Ishikawa (cell line): ENCODE measurements at regions not wholly inside any gene's neighbourhood (a gene's known extent, or its start where the extent isn't known, plus 50 kb on each side); places are given as distances from the start of the nearest gene placed in this dataset.

Experiments
- CEBPB ChIP-seq: IDR thresholded peaks from 2 replicates; pipeline ENCODE4 v1.6.1; 2012
- CREB1 ChIP-seq: IDR thresholded peaks from 2 replicates; pipeline ENCODE4 v1.6.1; 2012; ENCODE audit warnings: low read depth
- EGR1 ChIP-seq: IDR thresholded peaks from 2 replicates; pipeline ENCODE4 v1.6.1; 2012
- EP300 ChIP-seq: IDR thresholded peaks from 2 replicates; pipeline ENCODE4 v1.6.1; 2012; ENCODE audit warnings: borderline replicate concordance
- FOXM1 ChIP-seq: IDR thresholded peaks from 2 replicates; pipeline ENCODE4 v1.6.1; 2012; ENCODE audit warnings: low read depth, borderline replicate concordance
- NFIC ChIP-seq: IDR thresholded peaks from 2 replicates; pipeline ENCODE4 v1.6.1; 2012
- RAD21 ChIP-seq: IDR thresholded peaks from 2 replicates; pipeline ENCODE4 v1.6.1; 2012; ENCODE audit warnings: low read depth
- TAF1 ChIP-seq: IDR thresholded peaks from 2 replicates; pipeline ENCODE4 v1.6.1; 2012; ENCODE audit warnings: low read depth, mild to moderate bottlenecking
- TCF12 ChIP-seq: IDR thresholded peaks from 2 replicates; pipeline ENCODE4 v1.6.1; 2012; ENCODE audit warnings: low read depth
- TEAD4 ChIP-seq: IDR thresholded peaks from 2 replicates; pipeline ENCODE4 v1.6.1; 2012
- YY1 ChIP-seq: IDR thresholded peaks from 2 replicates; pipeline ENCODE4 v1.6.1; 2012; ENCODE audit warnings: low read depth
- ZBTB7A ChIP-seq: IDR thresholded peaks from 2 replicates; pipeline ENCODE4 v1.6.1; 2012; ENCODE audit warnings: low read depth
- TF ChIP-seq, protein P1 (sequence below): IDR thresholded peaks from 2 replicates; pipeline ENCODE4 v1.6.1; 2012
- TF ChIP-seq, protein P2 (sequence below): IDR thresholded peaks from 2 replicates; pipeline ENCODE4 v1.6.1; 2012
- TF ChIP-seq, protein P3 (sequence below): IDR thresholded peaks from 2 replicates; pipeline ENCODE4 v1.6.1; 2012; ENCODE audit warnings: low read depth, mild to moderate bottlenecking

DNA sequence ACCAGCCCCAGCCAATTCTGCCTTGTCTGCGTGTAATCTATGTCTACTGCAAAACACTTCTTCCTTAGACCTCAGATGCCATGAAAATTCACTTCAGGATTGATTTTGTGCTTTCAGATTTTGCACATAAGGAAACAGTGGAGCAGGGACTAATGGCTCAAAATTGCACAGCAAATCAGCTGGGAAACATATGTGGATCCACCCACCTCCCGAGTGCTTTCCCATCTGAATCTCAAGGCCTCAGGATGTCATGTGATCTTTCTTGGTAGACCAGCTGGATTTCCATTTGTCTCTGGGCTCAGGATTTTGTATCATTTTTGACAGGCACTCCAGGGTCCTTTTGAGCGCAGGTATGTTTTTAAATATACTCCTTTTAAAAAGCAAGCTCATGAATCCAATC, 158.6 kb downstream of the MIS18A start:
- TF ChIP-seq TCF12 (no peak), CEBPB (no peak), RAD21 (no peak), YY1 (no peak), ZBTB7A (no peak)

DNA sequence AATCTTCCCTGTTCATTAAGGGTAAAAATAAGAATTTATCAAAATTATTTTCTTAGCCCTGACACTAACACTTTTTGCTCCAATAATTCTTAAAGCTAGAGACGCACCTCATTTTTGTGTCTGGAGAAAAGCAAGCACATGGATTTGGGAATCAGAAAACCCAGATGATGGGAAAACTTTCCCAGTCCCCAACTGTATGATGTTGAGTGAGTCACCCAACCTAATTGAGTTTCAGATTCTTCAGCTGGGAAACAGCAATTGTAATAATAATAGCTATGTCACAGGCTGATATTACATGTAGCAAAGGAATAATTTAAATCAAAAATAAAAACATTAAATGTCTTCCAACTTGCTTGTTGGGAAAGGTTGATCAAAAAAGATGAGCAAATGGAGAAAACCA, 159.0 kb downstream of the MIS18A start:
- TF ChIP-seq, protein P1, sequence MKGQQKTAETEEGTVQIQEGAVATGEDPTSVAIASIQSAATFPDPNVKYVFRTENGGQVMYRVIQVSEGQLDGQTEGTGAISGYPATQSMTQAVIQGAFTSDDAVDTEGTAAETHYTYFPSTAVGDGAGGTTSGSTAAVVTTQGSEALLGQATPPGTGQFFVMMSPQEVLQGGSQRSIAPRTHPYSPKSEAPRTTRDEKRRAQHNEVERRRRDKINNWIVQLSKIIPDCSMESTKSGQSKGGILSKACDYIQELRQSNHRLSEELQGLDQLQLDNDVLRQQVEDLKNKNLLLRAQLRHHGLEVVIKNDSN = no peak

DNA sequence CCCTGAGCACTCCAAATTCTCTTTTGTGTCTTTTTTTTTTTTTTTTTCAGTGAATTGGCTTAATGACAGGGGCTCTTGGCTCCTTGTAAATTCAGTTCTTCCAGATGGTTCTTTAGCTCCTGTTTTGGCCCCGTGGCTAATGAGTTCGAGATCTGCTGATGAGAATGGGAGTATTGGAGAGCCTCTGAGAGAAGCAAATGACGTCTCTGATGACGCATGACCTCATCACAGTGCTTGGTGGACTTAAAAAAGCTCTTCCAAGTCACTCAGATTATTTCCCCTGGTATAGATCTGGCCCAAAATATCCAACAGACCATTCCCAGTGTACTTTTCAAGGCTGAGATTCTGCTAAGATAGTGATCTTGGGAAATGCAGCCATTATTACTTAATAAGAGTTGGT, 159.5 kb downstream of the MIS18A start:
- TF ChIP-seq CEBPB (no peak), TEAD4 (no peak)
- TF ChIP-seq, protein P2, sequence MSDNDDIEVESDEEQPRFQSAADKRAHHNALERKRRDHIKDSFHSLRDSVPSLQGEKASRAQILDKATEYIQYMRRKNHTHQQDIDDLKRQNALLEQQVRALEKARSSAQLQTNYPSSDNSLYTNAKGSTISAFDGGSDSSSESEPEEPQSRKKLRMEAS = no peak

DNA sequence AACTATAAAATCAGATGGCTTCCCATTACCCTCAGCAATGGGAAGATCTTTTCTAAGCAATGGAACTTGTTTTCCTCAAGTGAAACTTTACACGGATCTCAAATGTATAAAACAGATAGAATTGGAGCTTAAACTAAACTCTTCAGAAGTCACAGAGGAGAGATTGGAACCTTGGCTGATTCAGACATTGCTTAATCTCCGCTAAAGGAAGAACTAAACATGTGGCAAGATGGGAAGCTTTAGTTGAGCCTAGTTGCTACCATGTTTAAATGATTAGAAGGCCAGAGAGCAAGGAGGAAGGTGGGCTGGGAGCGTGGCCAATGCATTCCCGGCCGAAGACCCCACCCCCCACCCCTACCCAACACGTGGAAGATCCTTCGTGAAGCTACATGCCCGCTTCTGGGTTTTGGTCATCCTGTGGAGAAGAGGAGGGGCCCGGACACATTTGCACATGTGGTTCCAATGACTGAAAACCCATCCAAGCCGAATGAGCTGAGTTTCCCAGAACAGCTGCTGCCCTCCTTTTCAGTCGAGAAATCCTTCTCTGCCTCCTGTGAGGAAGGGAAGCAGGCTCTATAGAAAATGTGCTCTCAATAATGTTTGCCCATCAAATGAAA, 164.3 kb downstream of the MIS18A start:
- TF ChIP-seq EGR1 = no peak
- no peak for TF ChIP-seq RAD21
- no peak for TF ChIP-seq EP300
- no peak for TF ChIP-seq NFIC

DNA sequence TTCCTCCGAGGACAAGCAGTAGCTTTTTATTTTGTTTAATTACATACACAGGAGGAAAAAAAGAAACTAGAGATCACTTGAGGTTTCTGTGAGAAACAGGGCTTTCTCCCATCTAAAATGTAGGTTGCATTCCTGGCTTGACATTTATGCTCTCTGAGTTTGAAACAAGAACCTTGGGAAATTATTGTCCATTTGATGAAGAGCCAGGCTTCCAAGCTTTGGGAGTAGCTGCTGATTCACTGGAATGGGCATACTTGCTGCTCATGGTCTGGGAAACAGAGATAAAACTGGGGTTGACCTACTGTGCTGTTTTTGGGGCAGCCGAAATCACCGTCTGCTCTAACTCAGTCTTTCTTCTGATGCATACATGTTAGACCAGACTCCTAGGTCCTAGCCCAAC, 165.4 kb downstream of the MIS18A start:
- TF ChIP-seq NFIC (no peak), TAF1 (no peak), EP300 (no peak), CEBPB (no peak), TCF12 (no peak), FOXM1 (no peak), CREB1 (no peak), TEAD4 (no peak), YY1 (no peak), ZBTB7A (no peak), RAD21 (no peak)
- TF ChIP-seq, protein P3, sequence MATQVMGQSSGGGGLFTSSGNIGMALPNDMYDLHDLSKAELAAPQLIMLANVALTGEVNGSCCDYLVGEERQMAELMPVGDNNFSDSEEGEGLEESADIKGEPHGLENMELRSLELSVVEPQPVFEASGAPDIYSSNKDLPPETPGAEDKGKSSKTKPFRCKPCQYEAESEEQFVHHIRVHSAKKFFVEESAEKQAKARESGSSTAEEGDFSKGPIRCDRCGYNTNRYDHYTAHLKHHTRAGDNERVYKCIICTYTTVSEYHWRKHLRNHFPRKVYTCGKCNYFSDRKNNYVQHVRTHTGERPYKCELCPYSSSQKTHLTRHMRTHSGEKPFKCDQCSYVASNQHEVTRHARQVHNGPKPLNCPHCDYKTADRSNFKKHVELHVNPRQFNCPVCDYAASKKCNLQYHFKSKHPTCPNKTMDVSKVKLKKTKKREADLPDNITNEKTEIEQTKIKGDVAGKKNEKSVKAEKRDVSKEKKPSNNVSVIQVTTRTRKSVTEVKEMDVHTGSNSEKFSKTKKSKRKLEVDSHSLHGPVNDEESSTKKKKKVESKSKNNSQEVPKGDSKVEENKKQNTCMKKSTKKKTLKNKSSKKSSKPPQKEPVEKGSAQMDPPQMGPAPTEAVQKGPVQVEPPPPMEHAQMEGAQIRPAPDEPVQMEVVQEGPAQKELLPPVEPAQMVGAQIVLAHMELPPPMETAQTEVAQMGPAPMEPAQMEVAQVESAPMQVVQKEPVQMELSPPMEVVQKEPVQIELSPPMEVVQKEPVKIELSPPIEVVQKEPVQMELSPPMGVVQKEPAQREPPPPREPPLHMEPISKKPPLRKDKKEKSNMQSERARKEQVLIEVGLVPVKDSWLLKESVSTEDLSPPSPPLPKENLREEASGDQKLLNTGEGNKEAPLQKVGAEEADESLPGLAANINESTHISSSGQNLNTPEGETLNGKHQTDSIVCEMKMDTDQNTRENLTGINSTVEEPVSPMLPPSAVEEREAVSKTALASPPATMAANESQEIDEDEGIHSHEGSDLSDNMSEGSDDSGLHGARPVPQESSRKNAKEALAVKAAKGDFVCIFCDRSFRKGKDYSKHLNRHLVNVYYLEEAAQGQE = no peak
- TF ChIP-seq, protein P1 = no peak

DNA sequence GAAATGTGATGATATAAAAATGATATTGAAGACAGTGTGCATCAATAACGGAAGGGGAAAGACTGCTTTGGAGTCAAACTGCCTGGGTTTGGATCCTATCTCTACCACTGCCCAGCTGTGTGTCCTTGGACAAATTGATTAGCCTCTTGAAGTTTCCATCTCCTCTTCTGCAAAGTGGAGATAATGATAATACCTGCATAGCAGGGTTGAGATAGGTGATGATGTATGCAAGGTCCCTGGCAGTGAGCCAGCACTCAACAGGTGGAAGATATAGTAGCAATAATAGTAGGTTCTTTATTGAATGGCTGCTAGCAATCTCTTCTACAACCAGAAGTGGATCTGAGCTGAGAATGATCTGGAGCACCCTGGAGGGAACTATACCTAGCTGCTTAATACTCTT, 166.7 kb downstream of the MIS18A start:
- no peak for TF ChIP-seq NFIC
- no peak for TF ChIP-seq TEAD4
- TF ChIP-seq ZBTB7A = no peak
- no peak for TF ChIP-seq RAD21
- TF ChIP-seq, protein P2 = no peak
- no peak for TF ChIP-seq FOXM1
- no peak for TF ChIP-seq TAF1
- TF ChIP-seq, protein P1 = no peak

DNA sequence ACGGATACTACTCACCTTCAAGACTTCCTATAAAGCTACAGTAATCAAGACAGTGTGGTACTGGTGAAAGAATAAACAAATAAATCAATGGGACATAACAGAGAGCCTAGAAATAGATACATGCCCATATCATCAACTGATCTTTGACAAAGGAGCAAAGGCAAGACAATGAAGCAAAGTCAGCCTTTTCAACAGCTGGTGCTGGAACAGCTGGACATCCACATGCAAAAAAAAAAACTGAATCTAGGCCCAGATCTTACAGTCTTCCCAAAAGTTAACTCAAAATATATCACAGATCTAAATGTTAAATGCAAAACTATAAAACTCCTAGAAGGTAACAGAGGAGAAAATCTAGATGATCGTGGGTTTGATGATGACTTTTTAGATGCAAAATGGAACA, 170.3 kb downstream of the MIS18A start:
- no peak for TF ChIP-seq NFIC
- TF ChIP-seq RAD21 = no peak
- no peak for TF ChIP-seq FOXM1
- TF ChIP-seq, protein P2 = no peak
- TF ChIP-seq TEAD4 = no peak
- no peak for TF ChIP-seq YY1
- TF ChIP-seq, protein P3 = no peak
- TF ChIP-seq EGR1 = no peak
- TF ChIP-seq CEBPB = no peak
- TF ChIP-seq EP300 = no peak
- TF ChIP-seq CREB1 = no peak
- no peak for TF ChIP-seq ZBTB7A
- TF ChIP-seq TCF12 = no peak
- TF ChIP-seq, protein P1 = no peak
- no peak for TF ChIP-seq TAF1
